ENCODE measurements at regions not wholly inside any gene's neighbourhood (a gene's known extent, or its start where the extent isn't known, plus 50 kb on each side); places are given as distances from the start of the nearest gene placed in this dataset.

DNA sequence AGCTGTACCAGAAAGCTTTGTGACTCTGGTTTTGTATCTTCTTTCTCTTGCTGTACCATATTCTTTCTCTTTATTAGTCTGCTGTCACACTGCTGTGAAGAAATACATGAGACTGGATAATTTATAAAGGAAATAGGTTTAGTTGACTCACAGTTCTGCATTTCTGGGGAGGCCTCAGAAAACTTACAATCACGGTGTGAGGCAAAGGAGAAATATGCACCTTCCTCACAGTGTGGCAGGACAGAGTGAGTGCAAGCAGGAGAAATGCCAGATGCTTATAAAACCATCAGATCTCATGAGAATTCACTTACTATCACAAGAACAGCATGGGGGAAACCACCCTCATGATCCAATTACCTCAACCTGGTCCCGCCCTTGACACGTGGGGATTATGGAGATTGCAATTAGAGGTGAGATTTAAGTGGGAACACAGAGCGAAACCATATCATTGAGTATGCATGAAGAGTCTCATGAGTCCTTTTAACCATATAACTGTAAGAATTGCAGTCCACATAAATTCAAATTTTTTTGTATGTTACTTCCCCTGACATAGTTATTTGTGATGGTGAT, 67.4 kb upstream of the INPP4B start:
- no peak overlapping the region for H3K27ac Mint-ChIP-seq
- H3K9me3 Mint-ChIP-seq (ENCODE audit: insufficient read depth) = no peaks in the 10 kb centered on the region
- Histone ChIP-seq H3K4me2 (replicated peaks; ENCODE audit: low read depth, low read length, poor library complexity, severe bottlenecking) (no peak overlapping the region), H3K9ac (ENCODE audit: low read length) (no peak overlapping the region), H4K20me1 (ENCODE audit: control insufficient read depth, insufficient read depth, low read length, poor library complexity, severe bottlenecking) (no peaks in the 10 kb centered on the region), H2AFZ (ENCODE audit: insufficient read depth, low read depth, low read length, poor library complexity, severe bottlenecking) (no peak overlapping the region), H3K79me2 (ENCODE audit: control insufficient read depth, insufficient read depth, low read length) (no peaks in the 10 kb centered on the region), H3K4me3 (ENCODE audit: control extremely low read depth in 1 of 5, extremely low read depth in 1 of 5, insufficient read depth in 1 of 5, low read depth in 2 of 5, low read length in 4 of 5) (no peak overlapping the region), H3K9me3 (ENCODE audit: control extremely low read depth in 1 of 3, control insufficient read depth in 2 of 3, insufficient read depth in 1 of 3, low read length in 2 of 3) (no peaks in the 10 kb centered on the region), H3K4me1 (ENCODE audit: control insufficient read depth in 2 of 2, insufficient read depth in 2 of 2, low read length in 2 of 2) (no peaks in the 10 kb centered on the region), H3K27ac (ENCODE audit: low read length in 2 of 2) (no peak overlapping the region), H3K36me3 (replicated peaks in 1 of 2; ENCODE audit: control extremely low read depth in 1 of 2, control insufficient read depth in 1 of 2, extremely low read depth in 1 of 2, insufficient read depth in 2 of 2, low read length in 1 of 2) (no peaks in the 10 kb centered on the region), H3K27me3 (replicated peaks in 1 of 4; ENCODE audit: control extremely low read depth in 1 of 4, control insufficient read depth in 3 of 4, insufficient read depth in 4 of 4, low read length in 3 of 4) (no peaks in the 10 kb centered on the region)
- ChIA-PET CTCF (no interaction called here), POLR2A (no interaction called here)
- TF ChIP-seq, protein P1, sequence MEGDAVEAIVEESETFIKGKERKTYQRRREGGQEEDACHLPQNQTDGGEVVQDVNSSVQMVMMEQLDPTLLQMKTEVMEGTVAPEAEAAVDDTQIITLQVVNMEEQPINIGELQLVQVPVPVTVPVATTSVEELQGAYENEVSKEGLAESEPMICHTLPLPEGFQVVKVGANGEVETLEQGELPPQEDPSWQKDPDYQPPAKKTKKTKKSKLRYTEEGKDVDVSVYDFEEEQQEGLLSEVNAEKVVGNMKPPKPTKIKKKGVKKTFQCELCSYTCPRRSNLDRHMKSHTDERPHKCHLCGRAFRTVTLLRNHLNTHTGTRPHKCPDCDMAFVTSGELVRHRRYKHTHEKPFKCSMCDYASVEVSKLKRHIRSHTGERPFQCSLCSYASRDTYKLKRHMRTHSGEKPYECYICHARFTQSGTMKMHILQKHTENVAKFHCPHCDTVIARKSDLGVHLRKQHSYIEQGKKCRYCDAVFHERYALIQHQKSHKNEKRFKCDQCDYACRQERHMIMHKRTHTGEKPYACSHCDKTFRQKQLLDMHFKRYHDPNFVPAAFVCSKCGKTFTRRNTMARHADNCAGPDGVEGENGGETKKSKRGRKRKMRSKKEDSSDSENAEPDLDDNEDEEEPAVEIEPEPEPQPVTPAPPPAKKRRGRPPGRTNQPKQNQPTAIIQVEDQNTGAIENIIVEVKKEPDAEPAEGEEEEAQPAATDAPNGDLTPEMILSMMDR (IDR thresholded peaks at IDR 0.05) = no peak
- TF ChIP-seq EZH2 (IDR thresholded peaks at IDR 0.05; ENCODE audit: borderline replicate concordance, insufficient read depth, low read depth, low read length, poor library complexity, severe bottlenecking) = no peak
- no peaks in the 10 kb centered on the region for H3K4me1 Mint-ChIP-seq
- DNase-seq = no peak
- no peaks in the 10 kb centered on the region for H3K27me3 Mint-ChIP-seq
- intact Hi-C loops (cut with micrococcal nuclease) = no loop called here
- no peak for ATAC-seq (ENCODE audit: low read depth)
- WGBS (ENCODE audit: insufficient coverage) = no CpG with 5 or more reads among the region's 4 CpGs
- no peak overlapping the region for H3K4me3 Mint-ChIP-seq

DNA sequence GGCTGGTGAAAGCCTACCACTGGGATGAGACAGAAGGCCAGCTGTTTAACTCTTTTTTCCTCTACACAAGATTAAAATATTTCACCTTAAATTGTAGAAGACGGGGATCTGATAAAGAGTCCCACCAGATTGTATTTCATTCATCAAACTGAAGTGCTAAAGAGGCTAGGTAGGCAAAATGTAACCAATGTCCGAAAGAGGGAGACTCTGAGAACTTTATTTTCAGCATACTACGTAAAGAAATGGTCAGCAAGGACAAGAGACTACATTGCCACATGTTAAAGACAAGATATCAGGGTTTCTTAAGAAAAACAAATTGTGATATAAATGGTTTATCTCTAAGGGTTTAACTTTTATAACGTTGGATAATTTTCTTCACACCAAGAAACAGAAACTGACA, 71.6 kb upstream of the INPP4B start:
- no peaks in the 10 kb centered on the region for H3K4me1 Mint-ChIP-seq
- CTCF ChIA-PET = no interaction called here
- no peak overlapping the region for H3K9ac ChIP-seq (ENCODE audit: low read length)
- ATAC-seq (ENCODE audit: low read depth) (no peak), DNase-seq (no peak)
- no peaks in the 10 kb centered on the region for H3K9me3 Mint-ChIP-seq (ENCODE audit: insufficient read depth)
- H3K27me3 ChIP-seq (replicated peaks in 1 of 4; ENCODE audit: control extremely low read depth in 1 of 4, control insufficient read depth in 3 of 4, insufficient read depth in 4 of 4, low read length in 3 of 4) = no peaks in the 10 kb centered on the region
- H3K27me3 Mint-ChIP-seq = no peaks in the 10 kb centered on the region
- H3K27ac ChIP-seq (ENCODE audit: low read length in 2 of 2) = no peak overlapping the region
- no peak overlapping the region for H3K4me3 Mint-ChIP-seq
- no peak overlapping the region for H2AFZ ChIP-seq (ENCODE audit: insufficient read depth, low read depth, low read length, poor library complexity, severe bottlenecking)
- TF ChIP-seq EZH2 (IDR thresholded peaks at IDR 0.05; ENCODE audit: borderline replicate concordance, insufficient read depth, low read depth, low read length, poor library complexity, severe bottlenecking) = no peak
- TF ChIP-seq, protein P1 (IDR thresholded peaks at IDR 0.05) = no peak
- H3K79me2 ChIP-seq (ENCODE audit: control insufficient read depth, insufficient read depth, low read length) = no peaks in the 10 kb centered on the region
- no peaks in the 10 kb centered on the region for H3K4me1 ChIP-seq (ENCODE audit: control insufficient read depth in 2 of 2, insufficient read depth in 2 of 2, low read length in 2 of 2)
- no peaks in the 10 kb centered on the region for H4K20me1 ChIP-seq (ENCODE audit: control insufficient read depth, insufficient read depth, low read length, poor library complexity, severe bottlenecking)
- intact Hi-C loops (cut with micrococcal nuclease) = no loop called here
- no peak overlapping the region for H3K4me3 ChIP-seq (ENCODE audit: control extremely low read depth in 1 of 5, extremely low read depth in 1 of 5, insufficient read depth in 1 of 5, low read depth in 2 of 5, low read length in 4 of 5)
- no peaks in the 10 kb centered on the region for H3K36me3 ChIP-seq (replicated peaks in 1 of 2; ENCODE audit: control extremely low read depth in 1 of 2, control insufficient read depth in 1 of 2, extremely low read depth in 1 of 2, insufficient read depth in 2 of 2, low read length in 1 of 2)
- H3K27ac Mint-ChIP-seq = no peak overlapping the region
- no CpG with 5 or more reads among the region's 4 CpGs for WGBS (ENCODE audit: insufficient coverage)
- POLR2A ChIA-PET = no interaction called here
- H3K4me2 ChIP-seq (replicated peaks; ENCODE audit: low read depth, low read length, poor library complexity, severe bottlenecking) = no peak overlapping the region
- H3K9me3 ChIP-seq (ENCODE audit: control extremely low read depth in 1 of 3, control insufficient read depth in 2 of 3, insufficient read depth in 1 of 3, low read length in 2 of 3) = no peaks in the 10 kb centered on the region
